Daoy (cell line): ENCODE measurements at regions not wholly inside any gene's neighbourhood (a gene's known extent, or its start where the extent isn't known, plus 50 kb on each side); places are given as distances from the start of the nearest gene placed in this dataset.
"Not testable (repeated sequence)": the region's sequence is repeated elsewhere in the genome, so short reads cannot be mapped to it uniquely, and the experiment has no call there.

ENCODE experiments used
- DNase-seq: peaks from one replicate; pipeline ENCODE4 v3.0.0-alpha.2; 2015; ENCODE audit warnings: low read depth

- DNase-seq = not testable (repeated sequence)
These were observed 1447.0 kb downstream of the ZPLD1 start for GRCh38 chr3:103881809-103882208.

DNA sequence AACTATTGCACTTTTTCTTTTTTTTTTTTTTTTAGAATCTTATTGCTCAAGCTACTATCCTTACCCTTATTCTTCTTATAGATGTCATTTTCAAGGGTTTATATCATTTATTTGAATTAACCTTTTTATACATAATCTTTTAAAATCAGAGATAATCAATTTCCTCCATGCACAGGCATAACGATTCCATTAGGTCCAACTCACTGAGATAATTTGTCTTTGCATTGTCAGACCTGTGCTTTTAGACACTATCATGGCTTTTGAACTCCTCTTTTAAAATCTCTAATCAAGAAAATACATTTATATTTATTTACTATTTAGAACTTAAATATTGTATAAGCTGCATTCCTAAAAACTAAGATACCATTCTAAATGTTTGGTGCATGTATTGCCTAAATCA is 1454.9 kb downstream of the ZPLD1 start:
- no peak for DNase-seq

- DNase-seq = no peak
These were observed 1459.5 kb downstream of the ZPLD1 start for GRCh38 chr3:103894162-103894822.

- DNase-seq = no peak
These were observed 1464.5 kb downstream of the ZPLD1 start for GRCh38 chr3:103899328-103899727.

DNA sequence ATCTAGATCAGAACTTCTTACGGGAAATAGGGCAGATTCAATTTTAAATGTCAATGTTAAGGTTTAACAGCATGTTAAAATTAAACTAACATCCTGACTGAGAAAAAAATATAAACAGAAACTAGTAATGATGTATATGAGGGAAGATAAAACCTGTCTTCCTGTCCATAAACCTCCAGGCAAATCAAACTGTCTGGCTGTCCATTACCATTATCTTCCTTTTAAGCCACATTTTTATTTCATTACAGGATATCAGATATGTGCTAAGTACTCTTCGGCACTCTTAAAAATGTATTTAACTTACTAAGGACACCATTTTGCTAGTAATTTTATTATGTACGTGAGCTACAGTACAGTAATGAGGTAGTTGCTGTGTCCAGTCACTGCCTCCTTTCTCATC is 1461.7 kb upstream of the ALCAM start:
- DNase-seq = no peak

DNA sequence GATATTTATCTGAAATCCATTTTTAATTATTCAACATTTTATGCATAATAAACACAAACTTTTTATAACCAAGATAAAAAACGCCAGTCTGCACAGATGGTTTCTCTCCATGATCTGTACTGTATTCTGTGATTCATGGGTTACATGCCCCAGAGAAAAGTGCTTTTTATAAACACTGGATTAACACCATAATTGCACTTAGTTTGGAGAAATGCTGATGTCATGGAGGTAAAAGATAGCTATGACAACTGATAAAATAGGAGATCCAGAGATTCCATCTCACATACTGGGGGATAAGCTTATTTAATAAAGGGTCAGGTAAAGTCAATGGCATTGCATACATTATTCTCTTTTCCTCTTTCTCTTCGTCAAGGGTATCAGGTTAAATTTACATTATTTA is 1460.4 kb upstream of the ALCAM start:
- DNase-seq = no peak

DNA sequence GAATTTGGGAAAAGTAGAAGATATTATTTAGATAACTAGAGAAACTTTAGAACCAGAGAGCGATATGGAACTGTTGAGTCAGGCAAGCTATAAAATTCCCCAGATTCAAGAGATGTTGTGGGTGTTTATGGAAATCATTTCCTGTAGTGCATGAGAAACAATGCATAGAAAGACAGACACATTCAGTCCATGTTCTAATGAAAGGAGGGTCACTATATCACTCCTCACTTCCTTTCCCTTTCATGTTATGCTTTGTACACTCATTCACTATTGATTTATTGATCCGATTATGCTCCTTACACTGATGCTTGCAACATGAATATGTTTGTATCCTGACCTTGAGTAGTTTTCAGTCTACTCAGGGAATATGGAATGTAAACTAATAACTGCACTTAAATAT is 1459.9 kb upstream of the ALCAM start:
- DNase-seq = no peak

GRCh38 chr3:103907567-103907966 is 1459.1 kb upstream of the ALCAM start:
- no peak for DNase-seq

- no peak for DNase-seq
These were observed 1457.3 kb upstream of the ALCAM start for GRCh38 chr3:103909395-103909794.

DNA sequence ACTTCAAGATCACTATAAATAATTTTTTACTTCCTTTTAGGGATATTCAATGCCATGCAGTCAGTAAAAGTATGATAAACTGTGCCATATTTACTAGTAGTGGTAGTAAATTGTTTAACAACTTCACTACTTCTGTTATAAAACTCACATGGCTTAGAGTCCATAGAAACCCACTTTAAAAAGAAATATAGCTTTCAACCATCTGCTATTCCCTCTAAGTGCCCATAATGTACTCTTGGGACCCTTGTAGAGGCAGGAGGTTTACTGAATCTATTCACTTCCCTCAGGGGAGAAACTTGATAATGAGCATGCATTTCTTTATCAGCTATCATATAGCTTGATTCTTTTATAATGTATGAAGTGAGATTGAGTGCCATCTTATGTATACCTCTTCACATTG is 1448.4 kb upstream of the ALCAM start:
- no peak for DNase-seq

DNA sequence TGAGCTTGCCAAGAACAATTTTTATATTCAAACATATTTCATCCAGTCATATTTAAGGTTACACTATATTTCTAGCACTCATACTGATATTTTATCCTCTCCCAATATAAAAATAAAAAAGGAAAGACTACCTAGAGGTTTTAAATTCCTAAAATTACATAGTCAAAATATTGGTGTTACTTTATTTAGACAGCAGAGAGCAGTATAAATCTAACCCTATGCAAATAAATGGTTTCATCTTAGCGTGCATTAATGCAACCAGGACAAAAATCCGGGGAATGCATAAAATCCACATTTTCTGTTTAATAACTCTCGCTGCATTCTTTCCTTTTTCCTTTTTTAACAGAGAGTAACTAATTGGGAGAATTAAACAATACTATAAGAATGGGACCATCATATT is 1447.4 kb upstream of the ALCAM start:
- DNase-seq = no peak

DNA sequence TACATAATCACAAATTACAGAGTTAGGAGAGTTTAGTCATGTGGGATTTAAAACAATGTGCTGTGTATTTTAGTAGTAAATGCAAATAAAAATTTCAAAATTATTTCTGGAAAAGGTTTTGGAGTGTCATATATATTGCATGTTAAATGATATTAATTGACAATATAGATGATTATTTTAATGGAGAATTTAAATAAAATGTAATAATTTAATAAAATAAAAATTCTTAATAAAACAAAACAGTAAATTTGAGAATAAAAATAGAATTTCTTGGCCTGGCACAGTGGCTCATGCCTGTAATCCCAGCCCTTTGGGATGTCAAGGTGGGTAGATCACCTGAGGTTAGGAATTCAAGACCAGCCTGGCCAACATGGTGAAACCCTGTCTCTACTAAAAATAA is 1442.8 kb upstream of the ALCAM start:
- no peak for DNase-seq

DNA sequence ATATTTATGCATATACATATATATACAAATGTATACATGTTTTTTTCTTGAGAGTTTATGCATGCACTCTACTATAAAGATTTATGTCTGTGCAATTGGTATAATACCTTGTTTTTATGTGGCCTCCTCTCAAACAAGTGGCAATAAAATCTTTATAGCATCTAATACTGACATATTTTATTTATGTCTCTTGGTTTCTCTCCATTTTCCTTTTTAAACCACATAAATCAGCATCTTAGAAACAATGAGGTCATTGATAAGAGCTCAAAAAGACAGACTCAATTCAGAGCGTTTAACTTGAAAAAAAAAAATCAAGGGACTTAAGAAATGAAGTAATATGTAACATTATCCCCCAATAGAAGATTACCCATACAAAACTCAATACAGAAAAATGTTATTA is 1442.2 kb upstream of the ALCAM start:
- DNase-seq = no peak

DNA sequence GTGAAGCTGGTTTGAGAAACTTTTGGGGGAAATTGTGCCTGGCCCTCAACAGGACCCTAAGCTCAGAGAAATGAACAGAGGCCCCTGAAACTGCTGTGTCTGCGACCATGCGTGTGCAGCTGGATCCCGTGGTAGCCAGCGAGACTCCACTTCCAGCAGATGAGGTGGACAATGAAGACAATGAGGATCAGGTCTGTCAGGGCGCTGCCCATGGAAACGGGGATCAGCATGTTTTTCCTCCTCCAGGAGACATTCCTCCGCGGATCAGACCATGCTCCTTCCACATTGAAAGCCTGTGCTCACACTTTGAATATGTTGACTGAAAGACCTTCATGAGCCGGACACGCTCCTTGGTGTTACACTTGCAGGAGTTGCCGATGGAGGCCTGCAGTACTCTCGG is 1439.8 kb upstream of the ALCAM start:
- DNase-seq = peak; percentile 0

- no peak for DNase-seq
These were observed 1438.8 kb upstream of the ALCAM start for GRCh38 chr3:103927896-103928295.

DNA sequence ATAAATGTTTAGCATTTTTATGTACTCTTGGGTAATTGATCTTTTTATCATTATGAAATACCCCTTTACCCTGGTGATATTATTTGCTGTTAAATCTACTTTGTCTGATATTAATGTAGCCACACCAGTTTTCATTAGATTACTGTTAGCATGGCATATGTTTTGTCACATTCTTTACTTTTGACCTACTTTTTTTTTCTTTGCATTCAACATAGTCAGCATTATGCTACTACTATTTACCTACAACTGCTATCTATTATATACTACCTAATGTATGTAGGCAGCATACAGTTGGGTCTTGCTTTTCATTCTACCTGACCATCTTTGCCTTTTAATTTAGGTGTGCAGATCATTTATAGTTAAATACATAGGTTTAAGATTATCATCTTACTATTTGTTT is 1429.6 kb upstream of the ALCAM start:
- DNase-seq = no peak

GRCh38 chr3:103947062-103947461 is 1419.6 kb upstream of the ALCAM start:
- DNase-seq = no peak

DNA sequence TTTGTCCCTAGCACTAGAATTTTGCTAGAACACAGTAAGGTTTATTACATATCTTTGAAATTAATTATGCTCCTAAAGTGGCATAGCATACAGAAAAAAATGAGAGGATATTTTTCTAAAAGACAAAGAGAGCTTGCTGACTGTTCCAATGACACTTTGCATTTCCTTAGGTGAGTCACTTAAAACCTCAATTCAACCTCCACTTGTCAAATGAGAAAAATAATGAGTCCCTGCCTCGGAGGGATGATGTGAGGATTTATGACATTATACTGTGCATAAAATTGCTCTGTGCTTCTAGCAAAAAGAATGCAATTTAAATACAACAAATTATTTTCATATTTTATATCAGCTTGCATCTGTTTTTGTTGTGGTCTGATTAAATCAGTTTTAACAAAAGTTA is 1417.0 kb upstream of the ALCAM start:
- no peak for DNase-seq

DNA sequence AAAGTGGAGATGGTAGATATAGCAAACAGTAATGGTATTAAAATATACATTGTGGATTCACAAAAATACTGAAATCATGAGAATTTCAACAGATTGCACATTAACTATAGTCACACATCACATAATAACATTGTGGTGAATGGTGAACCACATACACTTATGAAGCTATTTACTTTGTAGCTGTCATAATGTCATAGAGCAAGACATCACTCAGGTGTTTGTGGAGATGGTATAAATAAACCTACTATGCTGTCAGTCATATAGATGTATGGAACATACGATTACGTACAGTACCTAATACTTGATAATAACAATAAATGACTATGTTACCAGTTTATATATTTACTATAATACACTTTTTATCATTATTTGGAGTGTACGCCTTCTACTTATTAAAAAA is 1416.0 kb upstream of the ALCAM start:
- no peak for DNase-seq

- no peak for DNase-seq
These were observed 1412.9 kb upstream of the ALCAM start for GRCh38 chr3:103953796-103954195.

- DNase-seq = no peak
These were observed 1405.9 kb upstream of the ALCAM start for GRCh38 chr3:103960819-103961218.

GRCh38 chr3:103963599-103963998 is 1403.1 kb upstream of the ALCAM start:
- no peak for DNase-seq

DNA sequence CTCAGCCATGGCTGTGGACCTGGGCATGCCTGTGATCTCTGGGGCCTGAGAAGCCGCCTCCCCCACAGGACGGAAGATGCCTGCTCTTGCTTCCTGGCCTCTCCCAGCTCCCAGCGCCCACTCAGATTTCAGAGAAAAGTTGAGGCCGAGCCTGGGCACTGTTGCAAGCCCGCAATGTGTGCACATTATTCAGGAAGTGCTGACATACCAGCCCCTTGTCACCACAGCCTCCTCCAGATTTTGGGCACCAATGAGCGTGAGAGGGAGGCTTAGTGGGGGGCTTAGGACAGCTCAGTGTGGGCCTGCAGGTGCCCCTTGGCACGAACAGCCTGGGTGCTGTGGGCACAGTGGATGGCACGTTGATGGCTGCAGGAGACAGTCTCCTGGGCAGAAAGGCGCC is 1400.9 kb upstream of the ALCAM start:
- DNase-seq = no peak

DNA sequence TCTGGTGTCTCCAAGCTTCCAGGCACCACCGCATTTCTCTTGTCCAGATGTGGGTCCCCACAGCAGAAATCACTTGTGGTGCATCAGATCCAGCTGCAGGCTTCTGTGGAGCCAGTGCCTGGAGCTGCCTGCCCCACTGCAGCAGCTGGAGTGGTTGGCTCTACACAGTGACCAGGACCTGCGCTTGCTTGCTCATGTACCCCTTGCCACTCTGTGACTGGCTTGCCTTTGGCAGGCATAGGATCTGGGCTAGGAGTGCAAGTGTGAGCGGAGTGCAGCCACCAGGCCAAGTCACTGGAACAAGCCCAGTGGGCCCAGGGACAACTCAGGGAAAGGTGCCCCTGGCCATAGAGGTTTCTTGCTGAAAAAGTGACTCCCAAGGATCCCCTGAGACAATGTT is 1400.0 kb upstream of the ALCAM start:
- no peak for DNase-seq

DNA sequence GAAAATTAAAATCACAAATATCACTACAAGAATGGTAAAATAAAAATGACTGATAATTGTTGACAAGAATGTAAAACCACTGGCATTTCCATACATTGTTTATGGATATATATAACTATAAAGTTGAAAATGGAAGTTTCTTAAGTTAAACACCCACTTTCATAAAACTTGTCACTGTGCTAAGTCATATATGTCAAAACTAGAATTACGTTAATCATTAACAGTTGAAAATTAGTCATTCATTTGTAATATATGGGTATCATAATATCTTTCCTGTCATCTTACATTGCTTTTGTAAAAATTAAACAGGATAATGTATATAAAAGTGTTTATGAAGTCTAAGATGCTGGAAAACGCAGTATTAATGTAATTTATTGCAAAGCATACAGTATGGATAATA is 1398.6 kb upstream of the ALCAM start:
- DNase-seq = no peak
